Activated CD4-positive, alpha-beta T cell treated with anti-CD3 and anti-CD28 coated beads, Interleukin-2, amount 10 ng/mL, durations not matched to agents 7 days and 5 days (primary cell): ENCODE measurements at regions not wholly inside any gene's neighbourhood (a gene's known extent, or its start where the extent isn't known, plus 50 kb on each side); places are given as distances from the start of the nearest gene placed in this dataset.

Experiments used
- CTCF ChIA-PET: fragments of 350-600 bp; sonication (Branson Sonifier 250); formaldehyde crosslinking; loops from one replicate; lab custom pipeline; 2021; ENCODE audit warnings: antibody characterized with exemption; lab: Charles Lee
- POLR2A ChIA-PET: fragments of 350-600 bp; sonication (Branson Sonifier 250); formaldehyde crosslinking; loops from one replicate; lab custom pipeline; 2021; ENCODE audit warnings: antibody characterized with exemption; lab: Charles Lee
- DNase-seq: peaks from one replicate; pipeline ENCODE4 v3.0.0-alpha.2; 2020
- H3K27ac Mint-ChIP-seq: one replicate; pipeline ENCODE4 v1.8.0; 2021; ENCODE audit warnings: mild to moderate bottlenecking, moderate library complexity, mixed read lengths
- H3K27me3 Mint-ChIP-seq: one replicate; pipeline ENCODE4 v1.8.0; 2021; ENCODE audit warnings: mixed read lengths
- H3K36me3 Mint-ChIP-seq: one replicate; pipeline ENCODE4 v1.8.0; 2021; ENCODE audit warnings: low read depth, mixed read lengths
- H3K4me1 Mint-ChIP-seq: one replicate; pipeline ENCODE4 v1.8.0; 2021; ENCODE audit warnings: mixed read lengths
- H3K4me3 Mint-ChIP-seq: one replicate; pipeline ENCODE4 v1.8.0; 2021; ENCODE audit warnings: mild to moderate bottlenecking, moderate library complexity, mixed read lengths
- H3K9me3 Mint-ChIP-seq: one replicate; pipeline ENCODE4 v1.8.0; 2021; ENCODE audit warnings: mixed read lengths

GRCh38 chr12:3933819-3934192 lies 60.6 kb upstream of the PARP11 start:
- ChIA-PET POLR2A (interaction anchor here (0.8 kb wide), 1 partner anchor 29 kb away, joined by 3 read pairs; no protein-coding TSS in a partner anchor), CTCF (interaction anchor here (0.6 to 1.9 kb wide), 10 partner anchors 10 to 343 kb away, joined by 3 to 6 read pairs (median 4); no protein-coding TSS in a partner anchor)
- H3K9me3 Mint-ChIP-seq: peaks cover 3% of the 10 kb centered on the region
- peaks cover 12% of the 10 kb centered on the region for H3K36me3 Mint-ChIP-seq
- peak overlapping the region; percentile 72 for H3K4me3 Mint-ChIP-seq
- H3K27me3 Mint-ChIP-seq: peaks cover 3% of the 10 kb centered on the region
- DNase-seq: no peak
- H3K4me1 Mint-ChIP-seq: peaks cover 75% of the 10 kb centered on the region
- H3K27ac Mint-ChIP-seq: peak overlapping the region; percentile 88

GRCh38 chr12:3933074-3933818 lies 60.0 kb upstream of the PARP11 start:
- peak overlapping the region; percentile 72 for H3K4me3 Mint-ChIP-seq
- peak; percentile 32 for DNase-seq
- ChIA-PET POLR2A (interaction anchor here (0.8 kb wide), 1 partner anchor 30 kb away, joined by 3 read pairs; no protein-coding TSS in a partner anchor), CTCF (interaction anchor here (1.0 to 1.9 kb wide), 8 partner anchors 9 to 37 kb away, joined by 3 to 6 read pairs (median 4); no protein-coding TSS in a partner anchor)
- H3K27ac Mint-ChIP-seq: peak overlapping the region; percentile 88
- H3K9me3 Mint-ChIP-seq: no peaks in the 10 kb centered on the region
- H3K4me1 Mint-ChIP-seq: peaks cover 78% of the 10 kb centered on the region
- H3K27me3 Mint-ChIP-seq: no peaks in the 10 kb centered on the region
- peaks cover 12% of the 10 kb centered on the region for H3K36me3 Mint-ChIP-seq

- ChIA-PET POLR2A (no interaction called here), CTCF (interaction anchor here (0.6 to 1.0 kb wide), 3 partner anchors 17 to 204 kb away, joined by 4 read pairs; no protein-coding TSS in a partner anchor)
- Mint-ChIP-seq H3K36me3 (peaks cover 11% of the 10 kb centered on the region), H3K27ac (peak overlapping the region; percentile 62), H3K27me3 (no peaks in the 10 kb centered on the region), H3K4me1 (peaks cover 75% of the 10 kb centered on the region), H3K4me3 (no peak overlapping the region), H3K9me3 (no peaks in the 10 kb centered on the region)
- DNase-seq: no peak
These were observed 58.6 kb upstream of the PARP11 start for GRCh38 chr12:3931776-3932175.

- ChIA-PET CTCF (interaction anchor here (0.6 to 1.6 kb wide), 5 partner anchors 15 to 203 kb away, joined by 4 to 5 read pairs (median 4); no protein-coding TSS in a partner anchor), POLR2A (no interaction called here)
- peak; percentile 39 for DNase-seq
These were observed 58.0 kb upstream of the PARP11 start for GRCh38 chr12:3931206-3931605.

GRCh38 chr12:3929875-3930615 lies 56.8 kb upstream of the PARP11 start:
- Mint-ChIP-seq H3K4me1 (peaks cover 66% of the 10 kb centered on the region), H3K9me3 (no peaks in the 10 kb centered on the region), H3K36me3 (peaks cover 11% of the 10 kb centered on the region), H3K27me3 (peaks cover 3% of the 10 kb centered on the region), H3K27ac (no peak overlapping the region), H3K4me3 (no peak overlapping the region)
- DNase-seq: no peak
- ChIA-PET CTCF (interaction anchor here (1.3 to 2.8 kb wide), 5 partner anchors 14 to 347 kb away, joined by 4 to 7 read pairs (median 5); no protein-coding TSS in a partner anchor), POLR2A (interaction anchor here (0.6 kb wide), 1 partner anchor 25 kb away, joined by 3 read pairs; no protein-coding TSS in a partner anchor)

More at GRCh38 chr12:3931206-3931605, 58.0 kb upstream of the PARP11 start:
- Mint-ChIP-seq H3K4me3 (no peak overlapping the region), H3K36me3 (peaks cover 11% of the 10 kb centered on the region), H3K27ac (peak overlapping the region; percentile 32), H3K9me3 (no peaks in the 10 kb centered on the region), H3K4me1 (peaks cover 72% of the 10 kb centered on the region), H3K27me3 (peaks cover 3% of the 10 kb centered on the region)

- ChIA-PET CTCF (interaction anchor here (0.6 to 2.8 kb wide), 6 partner anchors 12 to 348 kb away, joined by 3 to 7 read pairs (median 4); no protein-coding TSS in a partner anchor), POLR2A (no interaction called here)
- DNase-seq: no peak
- H3K4me3 Mint-ChIP-seq: no peak overlapping the region
- H3K9me3 Mint-ChIP-seq: no peaks in the 10 kb centered on the region
- peaks cover 6% of the 10 kb centered on the region for H3K36me3 Mint-ChIP-seq
- H3K27me3 Mint-ChIP-seq: peaks cover 3% of the 10 kb centered on the region
- H3K27ac Mint-ChIP-seq: peak overlapping the region; percentile 23
- peaks cover 57% of the 10 kb centered on the region for H3K4me1 Mint-ChIP-seq
These were observed 55.5 kb upstream of the PARP11 start for GRCh38 chr12:3928538-3929184.

GRCh38 chr12:3925621-3926020 lies 52.4 kb upstream of the PARP11 start:
- H3K4me1 Mint-ChIP-seq: peaks cover 36% of the 10 kb centered on the region
- H3K9me3 Mint-ChIP-seq: no peaks in the 10 kb centered on the region
- POLR2A ChIA-PET: no interaction called here
- H3K27ac Mint-ChIP-seq: no peak overlapping the region
- DNase-seq: no peak
- H3K4me3 Mint-ChIP-seq: no peak overlapping the region
- CTCF ChIA-PET: interaction anchor here (1.0 to 1.4 kb wide), 2 partner anchors 13 to 48 kb away, joined by 3 read pairs; no protein-coding TSS in a partner anchor
- peaks cover 5% of the 10 kb centered on the region for H3K27me3 Mint-ChIP-seq
- no peaks in the 10 kb centered on the region for H3K36me3 Mint-ChIP-seq

GRCh38 chr12:3924761-3925160 lies 51.6 kb upstream of the PARP11 start:
- Mint-ChIP-seq H3K4me1 (peaks cover 29% of the 10 kb centered on the region), H3K9me3 (no peaks in the 10 kb centered on the region), H3K27me3 (peaks cover 5% of the 10 kb centered on the region), H3K27ac (no peak overlapping the region), H3K36me3 (no peaks in the 10 kb centered on the region), H3K4me3 (no peak overlapping the region)
- CTCF ChIA-PET: interaction anchor here (1.6 kb wide), 1 partner anchor 9 kb away, joined by 3 read pairs; no protein-coding TSS in a partner anchor
- DNase-seq: no peak
- POLR2A ChIA-PET: no interaction called here

GRCh38 chr12:3923021-3923420 lies 49.8 kb upstream of the PARP11 start:
- Mint-ChIP-seq H3K4me3 (no peak overlapping the region), H3K27me3 (peaks cover 5% of the 10 kb centered on the region), H3K4me1 (peaks cover 16% of the 10 kb centered on the region), H3K27ac (peak overlapping the region; percentile 7), H3K9me3 (no peaks in the 10 kb centered on the region), H3K36me3 (no peaks in the 10 kb centered on the region)
- ChIA-PET POLR2A (no interaction called here), CTCF (interaction anchor here (1.1 to 1.6 kb wide), 2 partner anchors 11 to 17 kb away, joined by 3 read pairs; no protein-coding TSS in a partner anchor)
- DNase-seq: no peak
